ENCODE measurements at regions not wholly inside any gene's neighbourhood (a gene's known extent, or its start where the extent isn't known, plus 50 kb on each side); places are given as distances from the start of the nearest gene placed in this dataset.

GRCh38 chr2:236641051-236641726, 71.6 kb downstream of the ACKR3 start:
- Histone ChIP-seq H3K4me2 (ENCODE audit: low read length) (no peak overlapping the region), H3F3A (ENCODE audit: insufficient read depth, low read length, poor library complexity, severe bottlenecking) (no peaks in the 10 kb centered on the region), H3K27ac (ENCODE audit: low read length) (no peak overlapping the region), H3K36me3 (ENCODE audit: insufficient read depth, low read length) (no peaks in the 10 kb centered on the region), H3K9me2 (ENCODE audit: insufficient read depth, low read length) (no peaks in the 10 kb centered on the region), H3K27me3 (ENCODE audit: insufficient read depth, low read depth, low read length) (no peaks in the 10 kb centered on the region), H3K9ac (ENCODE audit: low read length) (no peak overlapping the region), H2AFZ (ENCODE audit: low read depth, low read length) (no peak overlapping the region), H3K4me3 (ENCODE audit: low read length) (no peak overlapping the region), H3K79me2 (replicated peaks; ENCODE audit: insufficient read depth, low read length) (no peaks in the 10 kb centered on the region), H4K20me1 (ENCODE audit: insufficient read depth) (no peaks in the 10 kb centered on the region), H3K9me3 (ENCODE audit: low read length) (peaks cover 11% of the 10 kb centered on the region)
- TF ChIP-seq EP300 (conservative IDR thresholded peaks at IDR 0.05; ENCODE audit: poor library complexity, severe bottlenecking): no peak
- TF ChIP-seq TAF1 (IDR thresholded peaks at IDR 0.05; ENCODE audit: low read depth): no peak
- TF ChIP-seq POLR2AphosphoS5 (IDR thresholded peaks at IDR 0.05): no peak

- Histone ChIP-seq H4K20me1 (ENCODE audit: insufficient read depth) (no peaks in the 10 kb centered on the region), H3K9me2 (ENCODE audit: insufficient read depth, low read length) (no peaks in the 10 kb centered on the region), H3K4me3 (ENCODE audit: low read length) (no peak overlapping the region), H3K9ac (ENCODE audit: low read length) (no peak overlapping the region), H3F3A (ENCODE audit: insufficient read depth, low read length, poor library complexity, severe bottlenecking) (no peaks in the 10 kb centered on the region), H3K4me2 (ENCODE audit: low read length) (no peak overlapping the region), H3K27me3 (ENCODE audit: insufficient read depth, low read depth, low read length) (no peaks in the 10 kb centered on the region), H3K9me3 (ENCODE audit: low read length) (peaks cover 11% of the 10 kb centered on the region), H3K36me3 (ENCODE audit: insufficient read depth, low read length) (no peaks in the 10 kb centered on the region), H2AFZ (ENCODE audit: low read depth, low read length) (no peak overlapping the region), H3K27ac (ENCODE audit: low read length) (no peak overlapping the region), H3K79me2 (replicated peaks; ENCODE audit: insufficient read depth, low read length) (no peaks in the 10 kb centered on the region)
- no peak for TF ChIP-seq POLR2AphosphoS5 (IDR thresholded peaks at IDR 0.05)
- no peak for TF ChIP-seq CTCF (IDR thresholded peaks at IDR 0.05; ENCODE audit: poor library complexity, severe bottlenecking)
- TF ChIP-seq REST (IDR thresholded peaks at IDR 0.05; ENCODE audit: borderline replicate concordance): no peak
- no peak for TF ChIP-seq SMC3 (conservative IDR thresholded peaks at IDR 0.05; ENCODE audit: poor library complexity)
- TF ChIP-seq TAF1 (IDR thresholded peaks at IDR 0.05; ENCODE audit: low read depth): no peak
- TF ChIP-seq RAD21 (conservative IDR thresholded peaks at IDR 0.05): no peak
- no peak for TF ChIP-seq EZH2 (IDR thresholded peaks at IDR 0.05; ENCODE audit: borderline replicate concordance, insufficient read depth, low read length, poor library complexity, severe bottlenecking)
- TF ChIP-seq EP300 (conservative IDR thresholded peaks at IDR 0.05; ENCODE audit: poor library complexity, severe bottlenecking): no peak
- TF ChIP-seq MXI1 (conservative IDR thresholded peaks at IDR 0.05; ENCODE audit: poor library complexity, severe bottlenecking): no peak
These were observed 72.5 kb downstream of the ACKR3 start for GRCh38 chr2:236642125-236642524.

All from neural cell (in vitro differentiated cells).